ENCODE measurements at regions not wholly inside any gene's neighbourhood (a gene's known extent, or its start where the extent isn't known, plus 50 kb on each side); places are given as distances from the start of the nearest gene placed in this dataset.
"Not testable (repeated sequence)": the region's sequence is repeated elsewhere in the genome, so short reads cannot be mapped to it uniquely, and the experiment has no call there.

- no peaks in the 10 kb centered on the region for H3K9me3 ChIP-seq (ENCODE audit: control insufficient read depth, insufficient read depth, low read length)
- H3K4me1 ChIP-seq (ENCODE audit: insufficient read depth, low read length) = no peaks in the 10 kb centered on the region
- H3K9ac ChIP-seq (ENCODE audit: low read depth, low read length) = no peak overlapping the region
- no peaks in the 10 kb centered on the region for H3K36me3 ChIP-seq (ENCODE audit: insufficient read depth, low read length)
These were observed 782.2 kb downstream of the TRAM1L1 start for GRCh38 chr4:116302990-116303735.

- no peaks in the 10 kb centered on the region for H3K9me3 ChIP-seq (ENCODE audit: control insufficient read depth, insufficient read depth, low read length)
- H3K9ac ChIP-seq (ENCODE audit: low read depth, low read length) = no peak overlapping the region
- H3K4me1 ChIP-seq (ENCODE audit: insufficient read depth, low read length) = no peaks in the 10 kb centered on the region
- no peaks in the 10 kb centered on the region for H3K36me3 ChIP-seq (ENCODE audit: insufficient read depth, low read length)
These were observed 810.4 kb downstream of the TRAM1L1 start for GRCh38 chr4:116275006-116275405.

GRCh38 chr4:116272336-116272735 lies 813.0 kb downstream of the TRAM1L1 start:
- no peak overlapping the region for H3K9ac ChIP-seq (ENCODE audit: low read depth, low read length)
- no peaks in the 10 kb centered on the region for H3K9me3 ChIP-seq (ENCODE audit: control insufficient read depth, insufficient read depth, low read length)
- no peaks in the 10 kb centered on the region for H3K36me3 ChIP-seq (ENCODE audit: insufficient read depth, low read length)
- no peaks in the 10 kb centered on the region for H3K4me1 ChIP-seq (ENCODE audit: insufficient read depth, low read length)

- not testable (repeated sequence) for H3K9me3 ChIP-seq (ENCODE audit: control insufficient read depth, insufficient read depth, low read length); H3K36me3 ChIP-seq (ENCODE audit: insufficient read depth, low read length); H3K9ac ChIP-seq (ENCODE audit: low read depth, low read length); H3K4me1 ChIP-seq (ENCODE audit: insufficient read depth, low read length)
These were observed 824.4 kb downstream of the TRAM1L1 start for GRCh38 chr4:116260931-116261330.

GRCh38 chr4:116244771-116245170 lies 840.6 kb downstream of the TRAM1L1 start:
- Histone ChIP-seq H3K4me1 (ENCODE audit: insufficient read depth, low read length) (no peaks in the 10 kb centered on the region), H3K36me3 (ENCODE audit: insufficient read depth, low read length) (no peaks in the 10 kb centered on the region), H3K9me3 (ENCODE audit: control insufficient read depth, insufficient read depth, low read length) (no peaks in the 10 kb centered on the region), H3K9ac (ENCODE audit: low read depth, low read length) (no peak overlapping the region)

GRCh38 chr4:116243431-116243830 lies 841.9 kb downstream of the TRAM1L1 start:
- Histone ChIP-seq H3K9me3 (ENCODE audit: control insufficient read depth, insufficient read depth, low read length) (no peaks in the 10 kb centered on the region), H3K4me1 (ENCODE audit: insufficient read depth, low read length) (no peaks in the 10 kb centered on the region), H3K36me3 (ENCODE audit: insufficient read depth, low read length) (no peaks in the 10 kb centered on the region), H3K9ac (ENCODE audit: low read depth, low read length) (no peak overlapping the region)

- Histone ChIP-seq H3K36me3 (ENCODE audit: insufficient read depth, low read length) (no peaks in the 10 kb centered on the region), H3K4me1 (ENCODE audit: insufficient read depth, low read length) (peaks cover 3% of the 10 kb centered on the region; the same call in 1 of the 2 replicates), H3K9ac (ENCODE audit: low read depth, low read length) (no peak overlapping the region), H3K9me3 (ENCODE audit: control insufficient read depth, insufficient read depth, low read length) (no peaks in the 10 kb centered on the region)
These were observed 851.4 kb downstream of the TRAM1L1 start for GRCh38 chr4:116233971-116234370.

- not testable (repeated sequence) for H3K9ac ChIP-seq (ENCODE audit: low read depth, low read length); H3K36me3 ChIP-seq (ENCODE audit: insufficient read depth, low read length); H3K4me1 ChIP-seq (ENCODE audit: insufficient read depth, low read length); H3K9me3 ChIP-seq (ENCODE audit: control insufficient read depth, insufficient read depth, low read length)
These were observed 853.4 kb downstream of the TRAM1L1 start for GRCh38 chr4:116231999-116232398.

GRCh38 chr4:116229420-116229819 lies 856.0 kb downstream of the TRAM1L1 start:
- Histone ChIP-seq H3K9me3 (ENCODE audit: control insufficient read depth, insufficient read depth, low read length) (no peaks in the 10 kb centered on the region), H3K4me1 (ENCODE audit: insufficient read depth, low read length) (peaks cover 3% of the 10 kb centered on the region; the same call in 1 of the 2 replicates), H3K36me3 (ENCODE audit: insufficient read depth, low read length) (no peaks in the 10 kb centered on the region), H3K9ac (ENCODE audit: low read depth, low read length) (no peak overlapping the region)

- Histone ChIP-seq H3K9me3 (ENCODE audit: control insufficient read depth, insufficient read depth, low read length) (no peaks in the 10 kb centered on the region), H3K4me1 (ENCODE audit: insufficient read depth, low read length) (no peaks in the 10 kb centered on the region), H3K9ac (ENCODE audit: low read depth, low read length) (no peak overlapping the region), H3K36me3 (ENCODE audit: insufficient read depth, low read length) (no peaks in the 10 kb centered on the region)
These were observed 862.2 kb downstream of the TRAM1L1 start for GRCh38 chr4:116223040-116223732.

- no peak overlapping the region for H3K9ac ChIP-seq (ENCODE audit: low read depth, low read length)
- H3K9me3 ChIP-seq (ENCODE audit: control insufficient read depth, insufficient read depth, low read length) = no peaks in the 10 kb centered on the region
- no peaks in the 10 kb centered on the region for H3K4me1 ChIP-seq (ENCODE audit: insufficient read depth, low read length)
- no peaks in the 10 kb centered on the region for H3K36me3 ChIP-seq (ENCODE audit: insufficient read depth, low read length)
These were observed 867.6 kb downstream of the TRAM1L1 start for GRCh38 chr4:116217781-116218180.

GRCh38 chr4:116215622-116216021 lies 869.8 kb downstream of the TRAM1L1 start:
- Histone ChIP-seq H3K4me1 (ENCODE audit: insufficient read depth, low read length) (no peaks in the 10 kb centered on the region), H3K9ac (ENCODE audit: low read depth, low read length) (no peak overlapping the region), H3K9me3 (ENCODE audit: control insufficient read depth, insufficient read depth, low read length) (no peaks in the 10 kb centered on the region), H3K36me3 (ENCODE audit: insufficient read depth, low read length) (no peaks in the 10 kb centered on the region)

- H3K9ac ChIP-seq (ENCODE audit: low read depth, low read length) = no peak overlapping the region
- no peaks in the 10 kb centered on the region for H3K4me1 ChIP-seq (ENCODE audit: insufficient read depth, low read length)
- H3K9me3 ChIP-seq (ENCODE audit: control insufficient read depth, insufficient read depth, low read length) = no peaks in the 10 kb centered on the region
- no peaks in the 10 kb centered on the region for H3K36me3 ChIP-seq (ENCODE audit: insufficient read depth, low read length)
These were observed 882.9 kb downstream of the TRAM1L1 start for GRCh38 chr4:116202524-116202923.

GRCh38 chr4:116197317-116197809 lies 888.0 kb downstream of the TRAM1L1 start:
- Histone ChIP-seq H3K9me3 (ENCODE audit: control insufficient read depth, insufficient read depth, low read length) (no peaks in the 10 kb centered on the region), H3K4me1 (ENCODE audit: insufficient read depth, low read length) (no peaks in the 10 kb centered on the region), H3K9ac (ENCODE audit: low read depth, low read length) (no peak overlapping the region), H3K36me3 (ENCODE audit: insufficient read depth, low read length) (no peaks in the 10 kb centered on the region)

- H3K4me1 ChIP-seq (ENCODE audit: insufficient read depth, low read length) = no peaks in the 10 kb centered on the region
- H3K9ac ChIP-seq (ENCODE audit: low read depth, low read length) = no peak overlapping the region
- H3K9me3 ChIP-seq (ENCODE audit: control insufficient read depth, insufficient read depth, low read length) = no peaks in the 10 kb centered on the region
- H3K36me3 ChIP-seq (ENCODE audit: insufficient read depth, low read length) = no peaks in the 10 kb centered on the region
These were observed 902.1 kb downstream of the TRAM1L1 start for GRCh38 chr4:116183241-116183640.
